Loucy (cell line): ENCODE measurements at regions not wholly inside any gene's neighbourhood (a gene's known extent, or its start where the extent isn't known, plus 50 kb on each side); places are given as distances from the start of the nearest gene placed in this dataset.

Source experiments
- H2AFZ ChIP-seq: fragments of 200-600 bp; sonication (generic); 2 replicates; pipeline ENCODE4 v1.6.0; 2016; ENCODE audit warnings: antibody characterized with exemption, mild to moderate bottlenecking, low read length, moderate library complexity
- H3F3A ChIP-seq: fragments of 200-600 bp; 2 replicates; pipeline ENCODE4 v1.6.0; 2016; ENCODE audit warnings: antibody characterized with exemption, low read depth, mild to moderate bottlenecking
- H3K27me3 ChIP-seq: fragments of 200-600 bp; sonication (generic); 2 replicates; pipeline ENCODE4 v1.6.1; 2014; ENCODE audit warnings: low read length, mild to moderate bottlenecking; ENCODE audit not compliant: insufficient read depth, poor library complexity, severe bottlenecking
- H3K36me3 ChIP-seq: fragments of 200-600 bp; sonication (generic); 2 replicates; pipeline ENCODE4 v1.6.1; 2016; ENCODE audit warnings: low read length; ENCODE audit not compliant: insufficient read depth
- H3K4me1 ChIP-seq: fragments of 200-600 bp; sonication (generic); 2 replicates; pipeline ENCODE4 v1.5.1; 2014; ENCODE audit warnings: low read length, mild to moderate bottlenecking; ENCODE audit not compliant: insufficient read depth, poor library complexity, severe bottlenecking
- H3K4me2 ChIP-seq: fragments of 200-600 bp; sonication (generic); 2 replicates; pipeline ENCODE4 v1.6.0; 2014; ENCODE audit warnings: antibody characterized with exemption, low read length, low read depth, mild to moderate bottlenecking; ENCODE audit not compliant: poor library complexity, severe bottlenecking
- H3K4me3 ChIP-seq: fragments of 200-600 bp; sonication (generic); 2 replicates; pipeline ENCODE4 v1.5.1; 2014; ENCODE audit warnings: low read length, mild to moderate bottlenecking, mixed read lengths; ENCODE audit not compliant: poor library complexity, severe bottlenecking
- H3K79me2 ChIP-seq: fragments of 200-600 bp; sonication (generic); 2 replicates; pipeline ENCODE4 v1.6.1; 2014; ENCODE audit warnings: low read length; ENCODE audit not compliant: insufficient read depth
- H3K9ac ChIP-seq: fragments of 200-600 bp; sonication (generic); 2 replicates; pipeline ENCODE4 v1.6.0; 2014; ENCODE audit warnings: mild to moderate bottlenecking, low read depth, low read length, moderate library complexity; ENCODE audit not compliant: poor library complexity, severe bottlenecking
- H3K9me2 ChIP-seq: fragments of 200-600 bp; sonication (generic); replicated peaks from 2 replicates; pipeline ENCODE4 v1.6.1; 2016; ENCODE audit warnings: low read depth, low read length, mixed read lengths
- H3K9me3 ChIP-seq: fragments of 200-600 bp; sonication (generic); 2 replicates; pipeline ENCODE4 v1.6.1; 2014; ENCODE audit warnings: mild to moderate bottlenecking, antibody characterized with exemption, low read length, low read depth; ENCODE audit not compliant: insufficient read depth
- H4K20me1 ChIP-seq: fragments of 200-600 bp; sonication (generic); 2 replicates; pipeline ENCODE4 v1.6.0; 2014; ENCODE audit warnings: antibody characterized with exemption, low read length, mild to moderate bottlenecking; ENCODE audit not compliant: insufficient read depth, poor library complexity, severe bottlenecking
- CTCF ChIP-seq: fragments of 200-600 bp; sonication (generic); conservative IDR thresholded peaks from 2 replicates; pipeline ENCODE4 v1.5.1; 2014; ENCODE audit warnings: mild to moderate bottlenecking, antibody characterized with exemption, low read length
- EZH2phosphoT487 ChIP-seq: fragments of 200-600 bp; IDR thresholded peaks from 2 replicates; pipeline ENCODE4 v1.6.1; 2018; ENCODE audit warnings: antibody characterized with exemption, mild to moderate bottlenecking, moderate library complexity, borderline replicate concordance

GRCh38 chr5:18487928-18488480 is 853.7 kb downstream of the TAF11L14 start:
- Histone ChIP-seq H3K9me2 (no peaks in the 10 kb centered on the region), H3K4me2 (no peak overlapping the region), H3K9me3 (no peaks in the 10 kb centered on the region), H3K36me3 (no peaks in the 10 kb centered on the region), H3K79me2 (no peaks in the 10 kb centered on the region), H3F3A (no peaks in the 10 kb centered on the region), H3K27me3 (no peaks in the 10 kb centered on the region), H2AFZ (no peak overlapping the region), H3K9ac (no peak overlapping the region), H4K20me1 (no peaks in the 10 kb centered on the region), H3K4me3 (no peak overlapping the region), H3K4me1 (no peaks in the 10 kb centered on the region)
- TF ChIP-seq EZH2phosphoT487, result no peak
- TF ChIP-seq CTCF, result no peak

GRCh38 chr5:18489703-18490102 is 855.4 kb downstream of the TAF11L14 start:
- TF ChIP-seq EZH2phosphoT487, result no peak
- no peak for TF ChIP-seq CTCF
- H3K9me3 ChIP-seq, result no peaks in the 10 kb centered on the region
- H4K20me1 ChIP-seq, result no peaks in the 10 kb centered on the region
- no peaks in the 10 kb centered on the region for H3K27me3 ChIP-seq
- no peaks in the 10 kb centered on the region for H3K79me2 ChIP-seq
- no peak overlapping the region for H2AFZ ChIP-seq
- no peaks in the 10 kb centered on the region for H3F3A ChIP-seq
- H3K4me2 ChIP-seq, result no peak overlapping the region
- no peak overlapping the region for H3K9ac ChIP-seq
- no peaks in the 10 kb centered on the region for H3K4me1 ChIP-seq
- H3K36me3 ChIP-seq, result no peaks in the 10 kb centered on the region
- no peaks in the 10 kb centered on the region for H3K9me2 ChIP-seq
- no peak overlapping the region for H3K4me3 ChIP-seq

- H3F3A ChIP-seq, result no peaks in the 10 kb centered on the region
- no peak overlapping the region for H2AFZ ChIP-seq
- H3K27me3 ChIP-seq, result no peaks in the 10 kb centered on the region
- no peak overlapping the region for H3K9ac ChIP-seq
- no peak overlapping the region for H3K4me3 ChIP-seq
- H3K36me3 ChIP-seq, result no peaks in the 10 kb centered on the region
- H3K9me2 ChIP-seq, result no peaks in the 10 kb centered on the region
- no peak for TF ChIP-seq CTCF
- no peak for TF ChIP-seq EZH2phosphoT487
- no peaks in the 10 kb centered on the region for H4K20me1 ChIP-seq
- H3K4me2 ChIP-seq, result no peak overlapping the region
- H3K4me1 ChIP-seq, result no peaks in the 10 kb centered on the region
- no peaks in the 10 kb centered on the region for H3K79me2 ChIP-seq
- H3K9me3 ChIP-seq, result no peaks in the 10 kb centered on the region
Observed at GRCh38 chr5:18491349-18491748, 857.1 kb downstream of the TAF11L14 start.
